GM21825 (cell line): ENCODE measurements at regions not wholly inside any gene's neighbourhood (a gene's known extent, or its start where the extent isn't known, plus 50 kb on each side); places are given as distances from the start of the nearest gene placed in this dataset.

ENCODE experiments used
- ATAC-seq: cut with Tn5 transposase; IDR thresholded peaks from one replicate; pipeline ENCODE4 v1.9.1; 2021; ENCODE audit warnings: mild to moderate bottlenecking, moderate library complexity; ENCODE audit not compliant: unreplicated experiment

DNA sequence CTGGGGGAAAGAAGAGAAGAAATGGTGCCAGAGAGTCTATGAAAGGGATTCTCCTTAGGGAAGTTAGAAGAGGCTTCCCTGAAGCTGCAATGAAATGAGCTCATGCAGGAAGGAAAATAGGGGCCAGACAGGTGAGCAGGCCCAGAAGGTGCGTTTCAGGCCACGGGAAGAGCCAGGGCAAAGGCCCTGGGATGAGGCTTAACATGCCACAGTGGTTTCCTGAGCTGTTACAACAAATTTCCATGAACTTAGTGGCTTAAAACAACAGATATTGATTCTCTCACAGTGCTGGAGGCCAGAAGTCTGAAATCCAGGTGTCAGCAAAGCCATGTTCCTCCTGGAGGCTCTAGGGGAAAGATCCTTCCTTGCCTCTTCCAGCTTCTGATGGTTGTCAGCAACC lies 167.9 kb downstream of the TFAP2C start:
- no peak for ATAC-seq

DNA sequence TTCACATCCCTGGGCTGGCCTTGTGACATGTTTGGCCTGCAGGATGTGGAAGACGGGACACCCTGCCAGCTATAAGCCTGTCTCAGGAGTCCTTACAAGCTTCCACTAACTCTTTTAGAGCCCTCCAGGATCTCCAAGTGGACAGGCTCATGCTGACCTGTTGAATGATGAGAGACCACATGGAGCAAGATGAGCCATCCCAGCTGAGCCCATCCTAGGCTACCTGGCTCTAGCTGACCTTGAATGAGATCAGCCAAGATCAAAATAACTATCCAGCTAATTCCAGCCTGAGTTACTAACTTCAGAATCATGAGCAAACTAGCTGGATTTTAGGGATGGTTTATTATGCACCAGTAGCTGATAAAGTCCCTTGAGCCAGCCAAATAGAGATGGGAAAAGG lies 169.5 kb downstream of the TFAP2C start:
- no peak for ATAC-seq

DNA sequence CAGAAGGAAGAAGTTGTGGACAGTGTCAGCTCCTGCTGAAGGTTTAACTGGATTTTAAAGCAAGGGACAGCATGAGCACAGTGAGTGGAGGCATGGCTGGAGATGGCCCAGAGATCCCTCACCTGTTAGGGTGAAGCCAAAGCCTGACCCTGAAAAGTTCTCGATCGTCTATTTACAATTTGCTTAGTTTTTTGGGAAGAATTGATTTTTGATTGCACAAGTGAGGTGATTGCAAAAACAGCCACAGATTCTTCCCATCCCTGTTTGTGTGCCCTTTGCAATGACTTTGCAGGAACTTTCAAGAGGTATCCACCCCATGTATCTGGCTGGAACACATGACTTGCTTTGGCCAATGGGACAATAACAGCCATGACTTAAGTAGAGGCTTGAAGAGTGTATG lies 170.1 kb downstream of the TFAP2C start:
- ATAC-seq, result no peak

DNA sequence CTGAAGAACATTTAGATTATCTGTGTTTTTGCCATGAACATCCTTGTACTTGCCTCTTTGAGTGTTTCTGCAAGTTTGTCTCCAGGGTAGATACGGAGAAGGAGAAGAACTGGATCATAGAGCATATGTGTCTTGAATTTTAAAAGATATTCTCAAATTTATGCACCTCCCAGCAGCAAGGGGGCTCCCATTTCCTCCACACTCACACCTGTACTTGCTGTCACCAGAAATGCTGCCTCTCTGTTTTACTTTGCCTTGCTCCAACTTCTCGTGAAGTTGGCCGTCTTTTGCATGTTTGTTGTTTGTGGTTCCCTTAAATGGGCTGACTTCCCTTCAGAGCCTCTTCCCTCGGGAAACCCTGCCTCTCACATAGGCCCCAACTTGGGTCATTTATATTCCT lies 171.0 kb downstream of the TFAP2C start:
- no peak for ATAC-seq

DNA sequence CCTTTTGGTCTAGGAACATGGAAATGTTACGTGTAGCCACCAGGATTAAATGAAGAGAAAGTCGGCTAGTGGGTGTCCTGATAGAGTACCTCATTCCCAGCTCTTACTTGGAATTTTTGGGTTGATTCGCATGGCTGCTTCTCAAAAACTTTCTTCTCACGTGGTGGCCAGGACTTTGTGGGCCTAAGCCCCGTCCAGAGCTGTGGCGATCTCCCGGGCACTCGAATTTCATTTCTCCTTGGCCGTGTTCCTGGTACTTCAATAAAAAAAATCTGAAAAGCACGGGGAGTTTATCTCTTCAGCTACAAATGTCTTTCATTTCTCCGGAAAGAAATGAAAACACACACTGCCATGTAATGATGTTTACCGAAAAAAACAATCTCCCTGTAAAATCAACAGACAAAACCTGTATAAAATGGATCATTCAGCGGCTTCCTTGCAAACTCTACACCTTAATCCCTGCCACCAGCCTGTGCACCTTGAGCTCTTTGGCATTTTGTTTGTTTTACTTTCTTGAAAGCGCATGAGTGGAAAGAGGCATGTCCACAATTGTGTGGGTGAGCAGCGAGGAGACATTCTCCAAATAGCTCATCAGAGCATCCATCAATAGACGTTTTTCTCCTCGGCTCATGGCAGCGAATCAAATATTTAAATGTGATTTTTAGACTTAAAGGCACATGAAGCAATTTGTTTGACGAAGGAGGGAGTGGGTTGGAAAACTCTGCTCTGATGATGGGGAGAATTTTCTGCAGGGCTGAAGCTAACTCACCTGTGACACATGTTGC lies 173.1 kb downstream of the TFAP2C start:
- ATAC-seq, result no peak

DNA sequence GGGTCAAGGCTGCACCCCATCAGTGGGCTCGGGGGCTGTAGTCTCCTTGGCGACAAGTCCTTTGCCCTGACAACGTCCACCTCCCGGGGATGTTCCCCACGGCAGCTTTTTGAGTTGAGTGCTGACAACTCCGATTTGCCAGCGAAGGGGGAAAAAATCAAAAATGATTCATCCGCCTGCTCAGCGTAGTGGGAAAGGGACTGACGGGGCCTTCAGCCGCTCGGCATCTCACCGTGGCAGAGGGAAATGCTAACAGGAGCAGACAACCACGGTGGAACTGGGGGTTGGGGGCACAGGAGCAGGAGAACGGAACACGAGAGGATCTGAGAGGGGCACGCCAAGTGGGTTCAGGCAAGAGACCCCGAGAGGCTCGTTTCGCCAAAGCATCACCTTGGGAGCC lies 173.7 kb downstream of the TFAP2C start:
- ATAC-seq, result no peak

DNA sequence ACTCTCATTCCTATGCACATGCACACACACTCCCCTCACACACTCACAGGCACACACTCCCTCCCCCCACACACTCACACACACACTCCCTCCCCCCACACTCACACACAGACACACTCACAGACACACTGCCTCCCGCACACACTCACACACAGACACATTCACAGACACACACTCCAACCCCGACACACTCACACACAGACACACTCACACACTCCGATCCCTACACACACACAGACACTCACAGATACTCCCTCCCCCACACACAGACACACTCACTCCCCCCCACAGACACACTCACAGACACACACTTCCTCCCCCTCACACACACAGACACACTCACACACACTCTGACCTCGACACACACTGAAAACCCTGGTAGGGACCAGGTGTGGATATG lies 176.2 kb downstream of the TFAP2C start:
- ATAC-seq, result no peak

DNA sequence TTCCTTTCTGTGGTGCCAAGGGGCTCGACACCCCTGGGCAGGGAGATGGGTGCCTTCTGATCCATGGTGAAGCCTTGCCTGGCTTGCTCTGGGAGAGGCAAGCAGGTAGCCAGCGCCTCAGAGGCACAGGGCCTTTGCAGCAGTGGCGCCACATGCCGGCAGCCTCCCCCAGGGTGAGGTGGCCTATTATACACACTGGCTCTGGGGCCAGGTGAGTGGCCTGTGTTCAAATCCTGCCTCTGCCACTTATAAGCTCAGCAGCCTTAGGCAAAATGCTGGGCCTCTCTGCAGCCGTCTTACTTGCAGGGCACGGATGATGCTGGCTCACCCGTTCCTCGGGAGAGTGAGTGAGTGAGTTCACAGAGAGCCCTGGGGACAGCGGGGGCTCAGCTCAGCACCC lies 176.9 kb downstream of the TFAP2C start:
- ATAC-seq, result no peak

DNA sequence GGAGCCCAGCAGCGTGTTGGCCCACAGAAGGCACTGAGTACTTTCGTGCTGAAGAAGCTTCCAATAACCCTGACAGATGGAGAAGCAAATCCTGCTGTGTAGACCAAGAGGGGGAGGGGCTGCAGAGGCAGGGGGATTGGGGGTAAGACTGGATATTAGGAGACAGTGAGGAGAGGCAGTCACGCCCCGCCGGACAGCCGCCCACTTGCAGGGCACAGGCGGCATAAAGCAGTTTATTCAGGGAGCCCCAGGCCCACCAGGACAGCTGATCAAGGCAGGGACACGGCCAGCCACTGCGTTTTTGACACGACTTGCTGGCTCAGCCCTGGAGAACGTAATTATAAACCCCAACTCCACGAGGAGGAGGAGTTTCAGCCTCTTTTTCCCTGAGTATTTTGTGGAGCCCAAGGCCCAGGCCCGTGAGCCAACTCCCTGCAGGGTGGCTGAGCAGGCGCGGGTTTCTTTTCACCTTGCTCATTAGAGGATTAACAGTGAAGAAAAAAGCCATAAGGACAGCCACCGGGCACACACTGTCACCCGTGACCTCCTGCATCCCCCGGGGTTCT lies 177.9 kb downstream of the TFAP2C start:
- no peak for ATAC-seq

DNA sequence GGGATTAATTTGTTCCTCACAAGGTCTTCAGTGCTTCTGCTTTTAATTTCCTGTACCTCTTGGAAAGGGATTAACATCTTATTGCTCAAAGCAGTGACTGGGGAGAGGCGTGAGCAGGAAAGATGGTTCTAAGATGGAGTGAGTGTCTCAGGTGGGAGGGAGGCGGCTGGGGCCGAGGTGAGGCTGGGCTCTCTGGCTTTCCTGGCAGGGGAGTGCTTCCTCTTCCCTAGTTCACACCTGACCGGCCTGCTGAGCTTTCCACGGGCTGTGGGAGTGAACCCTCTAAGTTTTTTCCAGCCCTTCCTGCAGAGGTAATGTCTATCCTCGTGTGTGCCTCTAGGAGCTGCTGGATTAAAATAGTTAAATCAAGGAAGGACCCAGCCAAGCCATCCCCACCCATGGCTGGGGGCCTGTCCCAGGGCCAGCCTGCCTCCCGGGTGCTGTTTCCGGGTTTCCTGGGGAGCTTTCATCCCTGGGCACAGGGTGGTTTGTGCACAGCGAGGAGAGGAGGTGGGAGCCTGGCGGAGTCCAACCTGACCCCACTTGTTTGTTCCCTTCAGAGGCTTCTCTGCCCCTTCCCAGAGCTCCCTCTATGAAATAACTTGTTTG lies 179.1 kb downstream of the TFAP2C start:
- no peak for ATAC-seq

DNA sequence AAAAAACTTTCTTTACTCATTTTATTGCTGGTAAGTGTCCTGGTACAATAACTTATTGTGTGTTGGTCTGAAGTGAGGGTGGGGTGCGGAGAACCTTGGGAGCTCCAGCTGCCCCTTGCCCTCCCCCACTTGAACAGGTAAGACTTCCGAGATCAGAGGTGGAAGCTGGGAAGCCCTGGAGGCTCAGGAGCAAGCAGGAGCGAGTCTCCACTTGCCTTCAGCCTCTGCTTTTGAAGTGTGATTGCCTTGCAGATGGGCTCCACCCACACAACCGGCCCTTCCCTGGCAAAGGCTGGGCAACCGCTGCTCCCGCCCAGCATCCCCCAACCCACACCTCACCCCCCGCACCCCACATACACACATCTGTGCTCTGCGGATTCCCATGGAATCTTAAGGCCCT lies 179.6 kb downstream of the TFAP2C start:
- ATAC-seq, result no peak

DNA sequence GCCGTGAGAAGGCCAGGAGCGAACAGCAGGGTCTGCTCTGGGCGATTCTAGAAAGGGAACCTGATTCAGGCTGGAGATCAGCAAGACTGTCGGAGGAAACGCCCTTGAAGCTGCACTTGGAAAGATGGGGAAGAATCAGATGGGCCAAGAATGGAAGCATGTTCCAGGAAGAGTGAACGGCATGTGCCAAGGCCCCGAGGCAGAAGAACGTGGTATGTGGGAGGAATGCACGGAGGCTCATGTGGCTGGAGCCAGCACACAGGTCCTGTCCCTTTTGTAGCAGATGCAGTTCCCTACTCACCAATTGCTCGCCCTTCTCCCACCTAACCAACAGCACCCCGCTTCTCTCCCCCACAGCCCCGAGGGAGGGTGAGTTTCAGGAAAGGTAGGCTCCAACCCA lies 180.6 kb downstream of the TFAP2C start:
- ATAC-seq, result no peak

DNA sequence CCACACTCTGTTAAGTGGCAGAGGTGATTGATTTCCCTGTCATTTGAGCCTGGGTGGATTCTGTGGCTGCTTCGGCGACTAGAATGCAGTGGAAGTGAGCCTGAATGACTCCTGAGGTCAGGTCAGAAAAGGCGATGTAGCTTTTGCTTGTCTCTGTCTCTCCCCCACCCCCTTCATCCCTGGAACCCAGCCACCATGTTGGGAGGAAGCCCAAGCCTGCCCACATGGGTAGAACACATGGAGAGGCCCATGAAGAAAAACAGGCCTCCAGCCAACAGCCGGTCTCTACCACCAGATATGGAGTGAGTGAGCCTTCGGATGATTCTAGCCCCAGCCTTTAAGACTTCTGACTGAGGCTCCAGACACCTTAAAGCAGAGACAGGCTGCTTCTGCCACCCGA lies 181.0 kb downstream of the TFAP2C start:
- no peak for ATAC-seq

DNA sequence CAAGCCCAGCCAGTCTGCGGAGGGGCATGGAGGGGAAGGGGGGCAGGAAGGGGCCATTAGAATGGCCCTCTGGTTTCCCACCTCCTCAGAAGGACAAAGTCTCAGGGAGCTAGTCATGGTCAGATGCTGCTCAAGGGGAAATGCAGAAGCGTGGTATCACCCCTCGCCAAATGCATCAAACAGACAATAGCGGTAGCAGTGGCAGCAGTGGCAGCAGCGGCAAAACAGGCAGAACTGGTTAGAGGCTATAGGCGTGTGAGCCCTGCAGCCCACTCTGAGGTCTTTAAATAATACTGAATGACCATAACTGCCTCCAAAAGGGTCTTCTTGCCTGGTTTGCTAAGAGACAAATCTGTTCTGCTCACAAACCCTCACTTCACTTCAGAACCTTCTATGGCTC lies 186.7 kb downstream of the TFAP2C start:
- no peak for ATAC-seq

DNA sequence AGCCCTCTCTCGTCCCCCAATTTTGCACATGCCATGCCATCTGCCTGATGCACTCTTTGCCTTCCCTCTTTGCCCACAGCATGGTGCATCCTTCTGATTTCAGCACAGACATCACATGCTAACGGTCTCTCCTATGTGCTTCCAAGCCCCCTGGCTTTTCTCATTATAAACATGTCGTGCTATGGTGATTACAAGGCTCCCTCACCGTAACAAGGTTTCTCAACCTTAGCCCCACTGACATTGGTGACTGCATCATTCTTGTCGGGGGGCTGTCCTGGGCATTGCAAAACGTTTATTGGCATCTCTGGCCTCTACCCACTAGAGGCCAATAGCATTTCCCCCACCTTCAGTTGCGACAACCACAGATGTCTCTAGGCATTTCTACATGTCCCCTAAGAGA lies 187.2 kb downstream of the TFAP2C start:
- no peak for ATAC-seq

DNA sequence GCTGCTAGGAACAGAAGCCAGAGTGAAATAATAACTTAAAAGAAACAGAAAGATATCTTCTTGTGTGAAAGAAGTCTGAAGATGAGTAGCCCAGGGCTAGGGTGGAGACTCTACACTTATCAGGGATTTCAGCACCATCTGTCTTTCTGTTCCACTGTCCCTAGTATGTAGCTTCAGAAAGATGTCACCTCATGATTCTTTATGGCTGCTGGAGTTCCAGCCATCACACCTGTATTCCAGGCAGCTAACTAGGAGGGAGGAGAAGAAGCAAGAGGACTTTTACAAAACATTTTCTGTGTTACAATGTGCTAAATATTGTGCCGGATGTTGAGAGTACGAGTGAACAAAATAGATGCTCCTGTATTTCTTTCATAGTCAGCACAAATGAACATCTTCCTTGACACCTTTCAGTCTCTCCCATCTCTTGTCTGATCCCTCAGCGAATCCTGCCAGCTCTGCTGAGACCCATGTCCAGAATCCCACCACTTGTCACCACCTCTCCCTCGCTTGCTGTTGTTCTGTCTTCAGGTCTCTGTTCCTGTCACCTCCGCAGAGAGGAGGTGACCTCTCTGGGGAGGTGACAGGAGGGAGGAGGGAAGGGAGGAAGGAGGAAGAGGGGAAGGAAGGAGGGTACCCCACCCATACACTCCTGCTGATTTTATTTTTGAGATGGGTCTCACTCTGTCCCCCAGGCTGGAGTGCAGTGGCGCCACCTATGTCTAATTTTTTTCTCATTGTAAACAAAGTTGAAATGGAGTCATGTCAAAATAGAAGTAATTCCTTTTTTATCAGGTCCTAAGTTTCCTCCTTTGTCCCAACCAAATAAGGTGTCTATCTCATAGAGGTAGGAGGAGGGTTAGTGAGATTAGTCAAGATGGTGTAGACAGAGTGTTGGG lies 188.9 kb downstream of the TFAP2C start:
- ATAC-seq, result no peak

DNA sequence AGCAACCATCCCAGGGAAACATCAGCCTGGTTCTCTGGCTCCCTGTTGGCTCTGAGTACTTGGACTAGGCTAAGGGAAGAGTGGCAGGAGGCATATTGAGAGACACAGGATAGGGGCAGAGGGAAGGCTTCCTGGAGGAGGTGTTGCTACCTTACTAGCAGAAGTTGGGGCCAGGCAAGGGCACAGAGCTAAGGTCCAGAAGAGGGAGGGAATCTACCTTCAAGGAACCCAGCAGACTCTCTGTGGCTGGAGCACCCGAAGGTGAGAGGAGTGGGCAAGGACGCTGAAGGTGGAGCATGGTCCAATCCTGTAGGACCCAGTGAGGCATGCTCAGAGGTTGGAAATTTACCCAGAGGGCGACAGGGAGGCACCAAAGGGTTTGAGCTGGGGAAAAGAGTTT lies 191.9 kb downstream of the TFAP2C start:
- no peak for ATAC-seq

DNA sequence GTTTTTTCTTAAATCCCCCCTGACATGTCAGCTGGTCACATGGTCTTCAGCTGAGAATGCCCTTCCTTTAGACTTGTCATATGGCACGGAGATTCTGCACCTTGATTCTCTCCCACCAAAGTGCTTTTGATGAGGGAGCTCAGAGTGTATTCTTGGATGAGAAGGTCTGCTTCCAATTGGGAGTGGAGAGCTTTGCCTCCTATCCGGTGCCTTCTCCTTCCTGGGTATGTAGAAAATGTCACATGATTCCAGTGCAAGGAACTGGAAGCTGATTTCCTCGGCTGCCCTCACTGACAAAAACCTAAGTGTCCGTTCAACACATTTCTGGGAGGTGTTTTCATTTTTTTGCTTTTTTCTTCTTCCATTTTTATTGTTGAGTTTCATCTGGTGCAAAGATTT lies 197.2 kb downstream of the TFAP2C start:
- no peak for ATAC-seq

DNA sequence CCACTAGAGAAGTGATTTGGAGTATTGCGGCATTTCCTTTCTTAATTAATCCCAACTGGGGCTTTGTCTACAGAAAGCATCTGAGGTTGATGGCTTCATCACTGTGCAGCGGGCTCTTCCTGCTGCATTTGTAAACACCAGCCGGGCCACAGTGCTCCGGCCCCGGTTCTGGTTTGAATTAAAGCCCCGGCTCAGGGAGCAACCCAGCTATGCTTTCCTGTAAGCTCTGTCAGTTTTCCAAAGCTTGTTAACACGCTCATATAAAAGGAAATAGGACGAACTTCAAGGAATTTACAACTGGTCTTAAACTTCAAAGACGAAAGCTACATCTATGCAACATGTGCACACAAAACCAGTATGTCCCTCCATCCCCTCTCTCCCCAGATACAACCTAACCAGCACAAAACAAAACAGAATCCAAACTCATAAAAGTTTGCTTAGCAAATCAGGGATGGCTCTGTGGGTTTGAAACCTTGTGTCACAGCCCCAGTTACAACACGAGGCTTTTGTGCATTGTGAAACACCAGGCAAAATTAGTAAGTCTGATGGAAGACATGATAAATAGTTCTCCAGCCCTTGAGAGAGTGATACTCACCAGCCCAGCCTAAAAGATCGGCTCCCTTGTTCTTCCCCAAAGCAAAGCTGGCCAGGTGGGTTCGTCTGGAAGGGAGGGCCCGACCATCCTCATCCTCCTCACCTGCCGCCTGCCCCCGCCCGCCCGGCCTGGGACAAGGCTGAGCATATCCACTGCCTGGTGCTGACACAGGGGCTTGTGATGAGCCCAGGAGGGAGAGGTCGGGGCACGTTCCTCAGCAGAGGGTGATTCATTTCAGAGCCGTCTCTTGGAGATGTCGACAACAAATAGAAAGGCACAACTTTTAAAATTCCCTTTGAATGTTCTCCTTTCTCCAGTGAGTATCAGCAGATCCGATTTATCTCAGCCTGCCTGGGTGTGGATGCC lies 197.9 kb downstream of the TFAP2C start:
- ATAC-seq, result no peak

DNA sequence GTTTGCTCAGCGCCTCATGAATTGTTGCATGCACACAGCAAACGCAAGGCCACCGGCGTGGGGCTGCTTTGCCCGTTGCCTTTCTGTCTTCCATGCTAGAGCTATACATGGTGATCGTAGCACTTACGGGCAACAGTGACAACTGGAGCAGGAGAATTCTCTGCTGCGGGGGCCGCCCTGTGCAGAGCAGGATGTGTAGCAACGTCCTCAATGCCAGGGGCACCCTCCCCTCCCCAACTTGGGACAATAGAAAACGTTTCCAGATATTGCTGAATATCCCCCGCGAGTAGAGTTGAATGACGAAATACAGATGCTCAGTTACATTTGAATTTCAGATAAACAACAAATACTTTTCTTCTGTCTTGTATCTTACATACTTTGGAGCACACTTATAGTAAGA lies 198.7 kb downstream of the TFAP2C start:
- ATAC-seq, result no peak
